HAP-1 (cell line): ENCODE measurements at regions not wholly inside any gene's neighbourhood (a gene's known extent, or its start where the extent isn't known, plus 50 kb on each side); places are given as distances from the start of the nearest gene placed in this dataset.

ENCODE experiments used
- DNase-seq, 2 experiments: peaks; one replicate each; pipeline ENCODE4 v3.0.0-alpha.2; 2016 to 2020; ENCODE audit warnings: low spot score in 2 of 2
- H3K27me3 ChIP-seq: fragments of 250-450 bp; sonication (Bioruptor Pico); 2 replicates; pipeline ENCODE4 v1.5.1; 2020; ENCODE audit warnings: low read depth, mild to moderate bottlenecking, moderate library complexity
- H3K36me3 ChIP-seq: fragments of 250-450 bp; sonication (Bioruptor Pico); replicated peaks from 2 replicates; pipeline ENCODE4 v1.5.1; 2020; ENCODE audit warnings: mild to moderate bottlenecking
- H3K4me1 ChIP-seq: fragments of 250-450 bp; sonication (Bioruptor Pico); 2 replicates; pipeline ENCODE4 v1.5.1; 2020; ENCODE audit warnings: mild to moderate bottlenecking
- H3K4me3 ChIP-seq: fragments of 250-450 bp; sonication (Bioruptor Pico); 2 replicates; pipeline ENCODE4 v1.5.1; 2020; ENCODE audit warnings: mild to moderate bottlenecking, moderate library complexity
- H3K9me3 ChIP-seq: fragments of 250-450 bp; sonication (Bioruptor Pico); 2 replicates; pipeline ENCODE4 v1.5.1; 2020; ENCODE audit warnings: mild to moderate bottlenecking, moderate library complexity
- in situ Hi-C: fragments of 300-500 bp; cut with MboI; formaldehyde crosslinking; loops from 3 replicates; pipeline ENCODE4 v1.14.3; 2020; ENCODE audit warnings: low sequenced_read_pairs, inconsistent platforms, mixed read lengths

- Histone ChIP-seq H3K36me3 (no peaks in the 10 kb centered on the region), H3K27me3 (no peaks in the 10 kb centered on the region), H3K4me1 (no peaks in the 10 kb centered on the region), H3K9me3 (no peaks in the 10 kb centered on the region), H3K4me3 (no peak overlapping the region)
- in situ Hi-C loops: no loop called here
- no peak for DNase-seq
Measured at GRCh38 chr7:80330434-80330833, 181.4 kb downstream of the GNAT3 start.

DNA sequence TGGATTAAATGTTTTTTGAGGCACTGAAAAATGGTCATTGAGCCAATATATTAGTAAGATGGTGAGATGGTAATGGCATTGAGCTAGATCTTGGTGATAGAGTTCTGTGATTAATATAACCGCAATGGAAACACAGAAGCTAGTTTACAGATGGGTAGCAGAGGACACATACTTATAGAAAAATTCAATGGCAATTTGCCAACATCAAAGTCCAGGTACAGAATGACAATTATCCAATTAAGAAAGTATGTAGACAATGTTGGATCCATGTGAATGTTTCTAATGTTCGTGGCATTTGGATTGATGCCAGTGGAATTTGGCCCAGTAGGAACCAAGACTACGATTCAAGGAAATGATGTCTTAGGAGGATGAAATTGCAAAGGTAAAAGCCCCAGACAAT, 187.8 kb downstream of the GNAT3 start:
- DNase-seq: no peak
- Histone ChIP-seq H3K36me3 (no peaks in the 10 kb centered on the region), H3K27me3 (no peaks in the 10 kb centered on the region), H3K4me3 (no peak overlapping the region), H3K9me3 (no peaks in the 10 kb centered on the region), H3K4me1 (no peaks in the 10 kb centered on the region)
- in situ Hi-C loops: no loop called here

- Histone ChIP-seq H3K36me3 (no peaks in the 10 kb centered on the region), H3K4me3 (no peak overlapping the region), H3K4me1 (peaks cover 17% of the 10 kb centered on the region), H3K9me3 (no peaks in the 10 kb centered on the region; the same call in 1 of the 2 replicates), H3K27me3 (no peaks in the 10 kb centered on the region)
- in situ Hi-C loops: no loop called here
- no peak for DNase-seq
Measured at GRCh38 chr7:80319461-80319860, 184.8 kb downstream of the GNAI1 start.

GRCh38 chr7:80318081-80318480, 183.4 kb downstream of the GNAI1 start:
- no peaks in the 10 kb centered on the region; the same call in 1 of the 2 replicates for H3K9me3 ChIP-seq
- no peaks in the 10 kb centered on the region for H3K36me3 ChIP-seq
- H3K4me3 ChIP-seq: no peak overlapping the region
- no peak for DNase-seq
- H3K4me1 ChIP-seq: peaks cover 17% of the 10 kb centered on the region
- H3K27me3 ChIP-seq: no peaks in the 10 kb centered on the region
- in situ Hi-C loops: no loop called here

GRCh38 chr7:80316811-80317210, 182.2 kb downstream of the GNAI1 start:
- Histone ChIP-seq H3K4me3 (no peak overlapping the region), H3K4me1 (peaks cover 17% of the 10 kb centered on the region), H3K27me3 (no peaks in the 10 kb centered on the region), H3K9me3 (no peaks in the 10 kb centered on the region; the same call in 1 of the 2 replicates), H3K36me3 (no peaks in the 10 kb centered on the region)
- in situ Hi-C loops: no loop called here
- peak in 1 of 2 experiments; percentile 39 for DNase-seq

DNA sequence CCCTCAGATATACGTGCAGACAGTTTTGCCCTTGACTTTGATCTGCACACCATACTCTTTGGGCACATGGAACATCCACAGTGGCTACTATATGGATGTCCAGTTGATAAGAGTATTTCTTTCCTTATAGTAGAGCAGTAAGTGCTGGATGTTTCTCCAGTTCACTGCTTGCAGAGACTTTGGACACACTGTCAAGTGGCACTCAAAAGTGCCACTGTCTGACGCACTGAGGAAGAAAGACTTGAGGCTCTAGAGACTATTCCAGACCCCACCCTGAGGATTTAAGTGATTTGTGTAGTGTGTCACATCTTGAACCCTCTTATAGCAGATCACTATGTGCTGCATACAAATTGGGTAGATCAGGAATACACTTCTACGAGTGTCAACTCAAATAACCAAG, 179.1 kb downstream of the GNAI1 start:
- in situ Hi-C loops: no loop called here
- peaks cover 17% of the 10 kb centered on the region for H3K4me1 ChIP-seq
- no peak overlapping the region for H3K4me3 ChIP-seq
- no peak for DNase-seq
- no peaks in the 10 kb centered on the region for H3K36me3 ChIP-seq
- H3K9me3 ChIP-seq: no peaks in the 10 kb centered on the region
- H3K27me3 ChIP-seq: no peaks in the 10 kb centered on the region

- no peaks in the 10 kb centered on the region for H3K9me3 ChIP-seq
- in situ Hi-C loops: no loop called here
- H3K4me1 ChIP-seq: peaks cover 17% of the 10 kb centered on the region
- no peaks in the 10 kb centered on the region for H3K27me3 ChIP-seq
- no peaks in the 10 kb centered on the region for H3K36me3 ChIP-seq
- no peak overlapping the region for H3K4me3 ChIP-seq
- no peak for DNase-seq
Measured at GRCh38 chr7:80313067-80313626, 178.5 kb downstream of the GNAI1 start.

DNA sequence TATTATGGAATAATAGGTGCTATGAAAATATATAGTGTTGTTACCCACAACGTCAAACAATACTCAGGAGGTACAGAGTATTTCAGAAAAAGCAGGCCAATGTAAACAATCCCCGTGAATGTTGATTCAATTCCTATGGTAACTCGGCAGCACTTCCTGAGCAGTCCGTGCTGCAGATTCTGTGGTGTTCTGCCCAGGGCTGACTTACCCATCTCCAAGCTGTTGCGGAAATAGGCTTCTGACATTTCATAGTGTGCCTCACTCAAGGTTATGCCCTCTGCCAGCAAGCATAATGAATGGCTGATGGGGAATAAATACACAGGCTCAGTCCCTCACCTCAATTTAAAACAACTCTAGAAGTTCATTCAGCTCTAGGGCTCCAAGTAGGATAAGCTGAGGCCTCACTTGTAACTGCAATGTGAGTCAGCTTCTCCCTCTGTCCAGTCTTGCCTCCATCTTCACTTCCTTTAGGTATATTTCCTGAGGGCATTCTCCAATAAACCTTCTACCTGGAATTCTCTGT, 177.6 kb downstream of the GNAI1 start:
- Histone ChIP-seq H3K36me3 (no peaks in the 10 kb centered on the region), H3K4me1 (peaks cover 17% of the 10 kb centered on the region), H3K4me3 (no peak overlapping the region), H3K9me3 (no peaks in the 10 kb centered on the region), H3K27me3 (no peaks in the 10 kb centered on the region)
- in situ Hi-C loops: no loop called here
- no peak for DNase-seq

DNA sequence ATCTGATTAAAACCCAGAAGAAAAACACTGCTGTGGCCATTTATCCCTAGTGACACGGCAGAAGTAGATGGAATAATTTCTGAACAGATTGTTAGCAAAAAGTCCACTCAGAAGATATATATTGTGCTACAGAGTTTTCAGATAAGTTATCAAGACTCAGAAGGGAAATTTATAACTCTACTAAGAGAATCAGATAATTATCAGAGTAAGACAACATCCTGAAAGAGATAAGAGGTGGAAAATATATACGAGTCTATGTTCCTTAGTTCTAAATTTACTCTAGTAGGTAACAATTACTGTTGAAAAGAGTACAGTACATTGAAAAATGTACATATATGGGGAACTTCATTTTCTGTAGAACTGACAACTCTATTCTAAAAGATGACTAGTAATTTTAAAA, 176.7 kb downstream of the GNAI1 start:
- in situ Hi-C loops: no loop called here
- Histone ChIP-seq H3K9me3 (no peaks in the 10 kb centered on the region), H3K4me3 (no peak overlapping the region), H3K4me1 (peaks cover 11% of the 10 kb centered on the region), H3K36me3 (no peaks in the 10 kb centered on the region), H3K27me3 (no peaks in the 10 kb centered on the region)
- no peak for DNase-seq

GRCh38 chr7:80309971-80310549, 175.4 kb downstream of the GNAI1 start:
- in situ Hi-C loops: no loop called here
- Histone ChIP-seq H3K27me3 (no peaks in the 10 kb centered on the region), H3K9me3 (no peaks in the 10 kb centered on the region), H3K4me3 (no peak overlapping the region), H3K4me1 (peaks cover 1% of the 10 kb centered on the region), H3K36me3 (no peaks in the 10 kb centered on the region)
- DNase-seq: no peak

DNA sequence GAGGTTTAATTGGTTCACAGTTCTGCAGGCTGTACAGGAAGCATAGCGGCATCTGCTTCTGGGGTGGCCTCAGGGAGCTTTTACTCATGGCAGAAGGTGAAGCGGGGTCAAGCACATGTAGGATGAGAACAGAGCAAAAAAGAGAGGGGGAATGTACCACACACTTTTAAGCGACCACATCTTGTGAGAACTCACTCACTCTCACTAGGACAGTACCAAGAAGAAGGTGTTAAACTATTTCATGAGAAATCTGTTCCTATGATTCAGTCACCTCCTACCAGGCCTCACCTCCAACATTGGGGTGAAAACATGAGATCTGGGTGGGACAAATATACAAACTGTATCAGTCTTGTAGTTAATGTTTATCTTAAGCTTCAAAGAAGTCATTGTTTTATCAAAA, 174.7 kb downstream of the GNAI1 start:
- in situ Hi-C loops: no loop called here
- H3K9me3 ChIP-seq: no peaks in the 10 kb centered on the region
- no peaks in the 10 kb centered on the region for H3K36me3 ChIP-seq
- H3K4me3 ChIP-seq: no peak overlapping the region
- no peaks in the 10 kb centered on the region for H3K27me3 ChIP-seq
- DNase-seq: no peak
- no peaks in the 10 kb centered on the region for H3K4me1 ChIP-seq

DNA sequence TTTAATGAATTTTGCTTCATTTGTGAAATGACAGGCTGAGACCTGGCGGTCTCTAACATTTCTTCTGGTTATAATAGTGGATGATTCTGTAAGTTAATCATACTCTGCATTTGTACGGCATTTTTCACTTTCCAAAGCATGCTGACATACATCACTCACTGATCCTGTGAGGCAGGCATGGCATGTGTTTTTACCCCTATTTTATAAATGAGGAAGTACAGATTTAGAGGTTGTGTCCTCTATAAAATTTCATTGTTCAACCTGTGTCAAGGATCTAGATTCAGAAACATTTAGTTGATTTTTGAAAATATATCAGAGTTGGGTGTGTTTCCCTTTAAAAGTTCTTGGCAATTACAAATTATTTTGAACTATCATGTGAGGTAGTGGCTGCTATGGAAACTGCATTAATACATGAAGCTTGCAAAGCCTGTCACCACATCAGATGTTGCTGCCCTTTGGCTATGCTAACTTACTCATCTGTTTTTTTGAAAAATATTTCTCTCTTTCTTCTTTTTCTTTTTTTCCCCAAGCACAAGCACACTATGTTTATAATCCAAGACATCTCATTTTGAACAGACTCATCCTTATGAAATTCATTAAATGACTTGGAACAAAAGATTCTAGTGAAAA, 172.7 kb downstream of the GNAI1 start:
- in situ Hi-C loops: no loop called here
- no peaks in the 10 kb centered on the region for H3K36me3 ChIP-seq
- no peak overlapping the region for H3K4me3 ChIP-seq
- H3K9me3 ChIP-seq: no peaks in the 10 kb centered on the region
- H3K27me3 ChIP-seq: no peaks in the 10 kb centered on the region
- DNase-seq: no peak
- 0 out of 2 replicates have a peak, but pooled peaks cover 5% of the 10 kb centered on the region for H3K4me1 ChIP-seq

GRCh38 chr7:80303315-80303714, 168.7 kb downstream of the GNAI1 start:
- Histone ChIP-seq H3K27me3 (no peaks in the 10 kb centered on the region), H3K9me3 (no peaks in the 10 kb centered on the region), H3K4me3 (no peak overlapping the region), H3K4me1 (0 out of 2 replicates have a peak, but pooled peaks cover 5% of the 10 kb centered on the region), H3K36me3 (no peaks in the 10 kb centered on the region)
- DNase-seq: no peak
- in situ Hi-C loops: no loop called here

- H3K4me1 ChIP-seq: 0 out of 2 replicates have a peak, but pooled peaks cover 5% of the 10 kb centered on the region
- no peaks in the 10 kb centered on the region for H3K36me3 ChIP-seq
- H3K9me3 ChIP-seq: no peaks in the 10 kb centered on the region
- DNase-seq: no peak
- no peak overlapping the region for H3K4me3 ChIP-seq
- H3K27me3 ChIP-seq: no peaks in the 10 kb centered on the region
- in situ Hi-C loops: no loop called here
Measured at GRCh38 chr7:80302636-80303035, 168.0 kb downstream of the GNAI1 start.
